Vagina (tissue), 2 donors: ENCODE measurements at regions not wholly inside any gene's neighbourhood (a gene's known extent, or its start where the extent isn't known, plus 50 kb on each side); places are given as distances from the start of the nearest gene placed in this dataset.

Source experiments
- DNase-seq, 2 donors: peaks; one replicate each; pipeline ENCODE4 v3.0.0-alpha.2; 2017; ENCODE audit errors: extremely low spot score in 2 of 2
- H3K27ac ChIP-seq: fragments of 200-600 bp; sonication (generic); one replicate; pipeline ENCODE4 v1.5.1; 2019
- H3K27me3 ChIP-seq: fragments of 200-600 bp; sonication (generic); one replicate; pipeline ENCODE4 v1.5.1; 2019
- H3K36me3 ChIP-seq, 2 donors: fragments of 200-600 bp; sonication (generic); one replicate each; pipeline ENCODE4 v1.5.1; 2017 to 2019
- H3K4me1 ChIP-seq: fragments of 200-600 bp; sonication (generic); one replicate; pipeline ENCODE4 v1.5.1; 2019
- H3K4me3 ChIP-seq, 2 donors: fragments of 200-600 bp; sonication (generic); 1 replicate in 1 of 2; 2 replicates in 1 of 2; pipeline ENCODE4 v1.5.1; 2016 to 2019
- H3K9me3 ChIP-seq: fragments of 200-600 bp; sonication (generic); one replicate; pipeline ENCODE4 v1.5.1; 2019
- POLR2A ChIP-seq, 2 donors: fragments of 450-650 bp; IDR thresholded peaks; one replicate each; pipeline ENCODE4 v1.6.1; 2017; ENCODE audit warnings: antibody characterized with exemption in 2 of 2, mild to moderate bottlenecking in 2 of 2, moderate library complexity in 2 of 2
- POLR2AphosphoS5 ChIP-seq, 2 donors: sonication (generic); formaldehyde crosslinking; IDR thresholded peaks; one replicate each; pipeline ENCODE4 v1.9.0; 2017; ENCODE audit warnings: antibody characterized with exemption in 2 of 2, mild to moderate bottlenecking in 2 of 2, low read depth in 1 of 2; ENCODE audit not compliant: insufficient read depth in 1 of 2
- intact Hi-C: fragments of 100-400 bp; cut with DNase I; formaldehyde crosslinking; loops from one replicate; pipeline ENCODE4 v1.15.1; 2023
- TF ChIP-seq, protein P1 (sequence below), 3 experiments: fragments of 450-650 bp in 2 of 3; fragments of 200-600 bp in 1 of 3; sonication (generic) in 1 of 3; IDR thresholded peaks; one replicate each; pipeline ENCODE4 v1.5.1; 2017 to 2019; ENCODE audit warnings: antibody characterized with exemption in 3 of 3, mild to moderate bottlenecking in 2 of 3, moderate library complexity in 2 of 3

DNA sequence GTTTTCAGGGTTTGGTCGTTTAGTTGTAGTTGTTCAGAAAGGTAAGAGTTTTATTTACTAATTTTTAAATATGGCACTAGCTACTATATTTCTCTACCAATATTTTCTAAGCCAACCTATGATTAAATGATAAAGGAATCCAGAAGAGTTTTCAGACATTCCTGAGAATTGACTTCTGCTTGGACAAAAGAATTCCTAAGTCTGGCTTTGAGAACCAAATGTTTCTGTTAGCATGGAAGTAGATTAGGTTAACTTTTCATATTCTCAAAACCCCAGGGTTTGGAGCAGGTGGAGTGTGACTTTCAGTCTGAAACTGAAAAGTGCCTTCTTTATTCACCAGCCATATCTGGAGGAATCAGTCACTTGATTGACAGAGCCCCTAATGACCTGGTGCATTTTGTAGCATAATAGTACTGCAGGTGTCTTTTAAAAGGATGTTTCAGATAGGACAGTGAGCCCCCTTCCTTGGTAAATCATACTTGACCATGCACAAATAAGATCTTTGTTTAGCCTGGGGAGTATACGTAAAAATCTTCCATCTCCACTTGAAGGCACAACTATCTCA, 457.0 kb upstream of the ZNF462 start:
- intact Hi-C loops: no loop called here
- Histone ChIP-seq H3K27ac (no peak overlapping the region), H3K27me3 (no peaks in the 10 kb centered on the region), H3K4me1 (no peaks in the 10 kb centered on the region), H3K36me3 (no peaks in the 10 kb centered on the region), H3K4me3 (no peak overlapping the region), H3K9me3 (no peaks in the 10 kb centered on the region)
- TF ChIP-seq POLR2AphosphoS5 (IDR thresholded peaks at IDR 0.05; ENCODE audit: insufficient read depth in 1 of 2, low read depth in 1 of 2) (no peak), POLR2A (IDR thresholded peaks at IDR 0.05) (no peak)
- TF ChIP-seq, protein P1, sequence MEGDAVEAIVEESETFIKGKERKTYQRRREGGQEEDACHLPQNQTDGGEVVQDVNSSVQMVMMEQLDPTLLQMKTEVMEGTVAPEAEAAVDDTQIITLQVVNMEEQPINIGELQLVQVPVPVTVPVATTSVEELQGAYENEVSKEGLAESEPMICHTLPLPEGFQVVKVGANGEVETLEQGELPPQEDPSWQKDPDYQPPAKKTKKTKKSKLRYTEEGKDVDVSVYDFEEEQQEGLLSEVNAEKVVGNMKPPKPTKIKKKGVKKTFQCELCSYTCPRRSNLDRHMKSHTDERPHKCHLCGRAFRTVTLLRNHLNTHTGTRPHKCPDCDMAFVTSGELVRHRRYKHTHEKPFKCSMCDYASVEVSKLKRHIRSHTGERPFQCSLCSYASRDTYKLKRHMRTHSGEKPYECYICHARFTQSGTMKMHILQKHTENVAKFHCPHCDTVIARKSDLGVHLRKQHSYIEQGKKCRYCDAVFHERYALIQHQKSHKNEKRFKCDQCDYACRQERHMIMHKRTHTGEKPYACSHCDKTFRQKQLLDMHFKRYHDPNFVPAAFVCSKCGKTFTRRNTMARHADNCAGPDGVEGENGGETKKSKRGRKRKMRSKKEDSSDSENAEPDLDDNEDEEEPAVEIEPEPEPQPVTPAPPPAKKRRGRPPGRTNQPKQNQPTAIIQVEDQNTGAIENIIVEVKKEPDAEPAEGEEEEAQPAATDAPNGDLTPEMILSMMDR (IDR thresholded peaks at IDR 0.05): no peak
- DNase-seq: no peak

DNA sequence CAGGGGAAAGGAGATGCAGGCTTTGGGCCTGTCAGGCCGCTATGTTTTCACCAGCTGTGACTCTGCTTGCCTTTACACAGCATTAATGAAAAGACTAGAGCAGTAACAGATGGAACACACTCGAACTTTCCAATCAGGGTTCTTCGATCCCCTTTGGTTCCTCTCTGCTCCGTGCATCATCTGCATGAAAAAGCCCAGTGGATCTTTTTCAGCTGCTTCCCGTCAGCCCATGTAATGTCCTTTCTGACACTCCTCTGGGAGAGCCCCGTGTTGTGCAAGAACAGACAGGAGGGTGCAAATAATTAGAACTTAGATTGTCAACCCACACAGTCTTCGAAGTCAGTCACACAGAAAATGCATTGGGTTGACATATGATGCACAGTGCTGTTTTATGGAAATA, 448.9 kb upstream of the ZNF462 start:
- no peak overlapping the region for H3K27ac ChIP-seq
- no peaks in the 10 kb centered on the region for H3K36me3 ChIP-seq
- H3K4me1 ChIP-seq: no peaks in the 10 kb centered on the region
- H3K27me3 ChIP-seq: no peaks in the 10 kb centered on the region
- DNase-seq: no peak
- intact Hi-C loops: no loop called here
- H3K4me3 ChIP-seq: no peak overlapping the region
- TF ChIP-seq POLR2A (IDR thresholded peaks at IDR 0.05): no peak
- TF ChIP-seq, protein P1 (IDR thresholded peaks at IDR 0.05): no peak
- no peak for TF ChIP-seq POLR2AphosphoS5 (IDR thresholded peaks at IDR 0.05; ENCODE audit: insufficient read depth in 1 of 2, low read depth in 1 of 2)
- no peaks in the 10 kb centered on the region for H3K9me3 ChIP-seq

DNA sequence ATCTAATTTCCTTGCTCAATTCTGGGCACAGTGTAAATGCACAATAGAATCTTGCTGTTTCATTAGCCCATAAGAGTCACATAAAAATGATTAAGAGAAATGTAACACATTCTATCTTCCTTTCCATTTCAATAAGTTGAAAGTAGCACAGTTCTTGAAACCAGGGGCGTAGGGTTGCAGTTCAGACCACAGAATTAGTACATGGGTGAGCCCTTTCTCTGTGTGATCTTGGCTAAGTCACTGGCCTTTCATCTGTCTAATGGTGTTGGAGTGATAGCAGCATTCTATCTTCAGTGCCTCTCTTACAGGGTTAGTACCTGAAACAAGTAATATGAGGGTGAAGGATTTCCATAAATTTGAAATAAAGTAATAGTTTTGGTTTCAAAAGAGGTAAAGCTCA, 445.3 kb upstream of the ZNF462 start:
- DNase-seq: no peak
- Histone ChIP-seq H3K36me3 (no peaks in the 10 kb centered on the region), H3K27ac (no peak overlapping the region), H3K4me1 (no peaks in the 10 kb centered on the region), H3K4me3 (no peak overlapping the region), H3K9me3 (no peaks in the 10 kb centered on the region), H3K27me3 (no peaks in the 10 kb centered on the region)
- intact Hi-C loops: no loop called here
- TF ChIP-seq, protein P1 (IDR thresholded peaks at IDR 0.05): no peak

DNA sequence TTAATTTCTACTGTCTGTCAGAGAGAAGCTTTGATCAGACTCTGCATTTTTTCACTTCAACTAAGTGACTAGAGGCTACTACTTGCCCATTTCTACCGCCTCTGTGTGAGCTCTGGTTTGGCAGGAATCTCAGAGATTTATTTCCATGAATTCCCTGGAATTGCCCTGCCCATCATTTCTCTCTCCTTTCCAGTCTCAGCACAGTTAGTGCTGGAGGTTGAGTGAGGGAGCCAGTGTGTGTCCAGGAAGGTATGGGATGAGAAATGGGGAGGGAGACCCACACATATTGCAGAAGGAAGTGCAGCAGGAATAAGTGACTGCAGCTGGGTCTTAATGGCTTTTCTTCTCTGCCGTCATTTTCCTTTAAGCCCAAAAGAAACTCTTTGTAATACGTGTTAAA, 443.1 kb upstream of the ZNF462 start:
- Histone ChIP-seq H3K9me3 (no peaks in the 10 kb centered on the region), H3K4me3 (no peak overlapping the region), H3K27me3 (no peaks in the 10 kb centered on the region), H3K4me1 (no peaks in the 10 kb centered on the region), H3K36me3 (no peaks in the 10 kb centered on the region), H3K27ac (no peak overlapping the region)
- TF ChIP-seq POLR2A (IDR thresholded peaks at IDR 0.05) (no peak), POLR2AphosphoS5 (IDR thresholded peaks at IDR 0.05; ENCODE audit: insufficient read depth in 1 of 2, low read depth in 1 of 2) (no peak)
- TF ChIP-seq, protein P1 (IDR thresholded peaks at IDR 0.05): no peak
- intact Hi-C loops: no loop called here
- no peak for DNase-seq

DNA sequence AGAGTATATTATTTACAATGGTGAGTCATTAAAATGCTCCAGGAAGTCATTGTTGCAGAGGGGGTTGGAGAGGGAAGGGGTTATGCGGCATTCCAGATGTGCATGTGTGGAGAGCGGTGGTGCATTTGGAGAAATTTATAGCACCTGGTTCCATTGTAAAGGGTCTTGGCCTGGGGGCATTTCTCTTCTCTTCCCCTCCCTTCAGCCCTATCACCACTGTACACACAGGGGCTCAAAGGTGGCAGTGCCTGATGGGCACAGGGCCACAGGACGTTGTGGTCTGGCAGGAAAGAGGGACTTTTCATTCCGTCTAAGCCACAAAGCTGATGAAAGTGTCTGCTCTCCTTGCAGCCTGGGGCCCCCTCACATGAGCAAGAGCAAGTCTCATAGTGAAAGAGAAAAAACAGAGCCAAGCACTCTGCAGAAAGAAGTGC, 442.4 kb upstream of the ZNF462 start:
- no peak overlapping the region for H3K4me3 ChIP-seq
- no peaks in the 10 kb centered on the region for H3K4me1 ChIP-seq
- intact Hi-C loops: no loop called here

More for the DNA sequence above, 442.4 kb upstream of the ZNF462 start:
- DNase-seq: no peak
- Histone ChIP-seq H3K27ac (no peak overlapping the region), H3K27me3 (no peaks in the 10 kb centered on the region), H3K9me3 (no peaks in the 10 kb centered on the region), H3K36me3 (no peaks in the 10 kb centered on the region)
- TF ChIP-seq, protein P1 (IDR thresholded peaks at IDR 0.05): no peak
- TF ChIP-seq POLR2A (IDR thresholded peaks at IDR 0.05) (no peak), POLR2AphosphoS5 (IDR thresholded peaks at IDR 0.05; ENCODE audit: insufficient read depth in 1 of 2, low read depth in 1 of 2) (no peak)
